PFSK-1 (cell line): ENCODE measurements at regions not wholly inside any gene's neighbourhood (a gene's known extent, or its start where the extent isn't known, plus 50 kb on each side); places are given as distances from the start of the nearest gene placed in this dataset.

Source experiments
- FOXP2 ChIP-seq: optimal IDR thresholded peaks from 2 replicates; pipeline ENCODE3; 2011; ENCODE audit warnings: borderline replicate concordance, control low read depth, inconsistent platforms; ENCODE audit not compliant: insufficient read depth; ENCODE audit errors: extremely low read length, extremely low read depth
- POLR2AphosphoS5 ChIP-seq: IDR thresholded peaks from 2 replicates; pipeline ENCODE4 v1.6.1; 2012; ENCODE audit warnings: low read depth, mild to moderate bottlenecking, control low read depth, low read length, moderate library complexity
- SIN3A ChIP-seq: IDR thresholded peaks from 2 replicates; pipeline ENCODE4 v1.6.1; 2012; ENCODE audit warnings: mild to moderate bottlenecking, low read length, moderate library complexity, borderline replicate concordance; ENCODE audit not compliant: insufficient read depth
- TAF1 ChIP-seq: IDR thresholded peaks from 2 replicates; pipeline ENCODE4 v1.6.1; 2012; ENCODE audit warnings: low read length, control low read depth, borderline replicate concordance; ENCODE audit not compliant: insufficient read depth
- TF ChIP-seq, protein P1 (sequence below), 2 experiments: IDR thresholded peaks; 2 replicates each; pipeline versions ENCODE4 v1.6.1 to v1.8.0; 2011 to 2012; ENCODE audit warnings: low read depth in 2 of 2, low read length in 2 of 2, control low read depth in 1 of 2, inconsistent platforms in 1 of 2, mild to moderate bottlenecking in 1 of 2, moderate library complexity in 1 of 2; ENCODE audit not compliant: insufficient read depth in 1 of 2

- TF ChIP-seq TAF1 (no peak), POLR2AphosphoS5 (no peak), SIN3A (no peak), FOXP2 (no peak)
- TF ChIP-seq, protein P1, sequence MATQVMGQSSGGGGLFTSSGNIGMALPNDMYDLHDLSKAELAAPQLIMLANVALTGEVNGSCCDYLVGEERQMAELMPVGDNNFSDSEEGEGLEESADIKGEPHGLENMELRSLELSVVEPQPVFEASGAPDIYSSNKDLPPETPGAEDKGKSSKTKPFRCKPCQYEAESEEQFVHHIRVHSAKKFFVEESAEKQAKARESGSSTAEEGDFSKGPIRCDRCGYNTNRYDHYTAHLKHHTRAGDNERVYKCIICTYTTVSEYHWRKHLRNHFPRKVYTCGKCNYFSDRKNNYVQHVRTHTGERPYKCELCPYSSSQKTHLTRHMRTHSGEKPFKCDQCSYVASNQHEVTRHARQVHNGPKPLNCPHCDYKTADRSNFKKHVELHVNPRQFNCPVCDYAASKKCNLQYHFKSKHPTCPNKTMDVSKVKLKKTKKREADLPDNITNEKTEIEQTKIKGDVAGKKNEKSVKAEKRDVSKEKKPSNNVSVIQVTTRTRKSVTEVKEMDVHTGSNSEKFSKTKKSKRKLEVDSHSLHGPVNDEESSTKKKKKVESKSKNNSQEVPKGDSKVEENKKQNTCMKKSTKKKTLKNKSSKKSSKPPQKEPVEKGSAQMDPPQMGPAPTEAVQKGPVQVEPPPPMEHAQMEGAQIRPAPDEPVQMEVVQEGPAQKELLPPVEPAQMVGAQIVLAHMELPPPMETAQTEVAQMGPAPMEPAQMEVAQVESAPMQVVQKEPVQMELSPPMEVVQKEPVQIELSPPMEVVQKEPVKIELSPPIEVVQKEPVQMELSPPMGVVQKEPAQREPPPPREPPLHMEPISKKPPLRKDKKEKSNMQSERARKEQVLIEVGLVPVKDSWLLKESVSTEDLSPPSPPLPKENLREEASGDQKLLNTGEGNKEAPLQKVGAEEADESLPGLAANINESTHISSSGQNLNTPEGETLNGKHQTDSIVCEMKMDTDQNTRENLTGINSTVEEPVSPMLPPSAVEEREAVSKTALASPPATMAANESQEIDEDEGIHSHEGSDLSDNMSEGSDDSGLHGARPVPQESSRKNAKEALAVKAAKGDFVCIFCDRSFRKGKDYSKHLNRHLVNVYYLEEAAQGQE (IDR thresholded peaks at IDR 0.05; ENCODE audit: insufficient read depth in 1 of 2, low read depth in 2 of 2, low read length in 2 of 2) = no peak
These were observed 996.3 kb downstream of the FSTL5 start for GRCh38 chr4:161167539-161167938.
